Testis (tissue), 2 donors: ENCODE measurements at regions not wholly inside any gene's neighbourhood (a gene's known extent, or its start where the extent isn't known, plus 50 kb on each side); places are given as distances from the start of the nearest gene placed in this dataset.
"Not testable (repeated sequence)": the region's sequence is repeated elsewhere in the genome, so short reads cannot be mapped to it uniquely, and the experiment has no call there.

Experiments used
- POLR2A ChIP-seq: fragments of 450-650 bp; IDR thresholded peaks from one replicate; pipeline ENCODE4 v1.6.1; 2017; ENCODE audit warnings: antibody characterized with exemption, mild to moderate bottlenecking, moderate library complexity
- TF ChIP-seq, protein P1 (sequence below), 3 experiments: fragments of 450-650 bp in 2 of 3; fragments of 200-600 bp in 1 of 3; sonication (generic) in 1 of 3; IDR thresholded peaks; one replicate each; pipeline ENCODE4 v1.5.1; 2016 to 2019; ENCODE audit warnings: antibody characterized with exemption in 3 of 3, mild to moderate bottlenecking in 2 of 3, moderate library complexity in 1 of 3

DNA sequence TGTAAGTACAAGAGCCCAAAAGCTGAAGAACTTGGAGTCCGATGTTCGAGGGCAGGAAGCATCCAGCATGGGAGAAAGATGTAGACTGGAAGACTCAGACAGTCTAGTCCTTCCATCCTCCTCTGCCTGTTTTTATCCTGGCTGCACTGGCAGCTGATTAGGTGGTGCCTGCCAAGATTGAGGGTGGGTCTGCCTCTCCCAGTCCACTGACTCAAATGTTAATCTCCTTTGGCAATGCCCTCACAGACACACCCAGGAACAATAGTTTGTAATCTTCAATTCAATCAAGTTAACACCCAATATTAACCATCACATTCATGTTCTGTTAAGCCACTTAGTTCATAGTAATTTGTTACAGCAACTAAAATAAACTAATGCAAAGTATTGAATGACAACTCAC, 904.4 kb upstream of the HS3ST1 start:
- TF ChIP-seq, protein P1, sequence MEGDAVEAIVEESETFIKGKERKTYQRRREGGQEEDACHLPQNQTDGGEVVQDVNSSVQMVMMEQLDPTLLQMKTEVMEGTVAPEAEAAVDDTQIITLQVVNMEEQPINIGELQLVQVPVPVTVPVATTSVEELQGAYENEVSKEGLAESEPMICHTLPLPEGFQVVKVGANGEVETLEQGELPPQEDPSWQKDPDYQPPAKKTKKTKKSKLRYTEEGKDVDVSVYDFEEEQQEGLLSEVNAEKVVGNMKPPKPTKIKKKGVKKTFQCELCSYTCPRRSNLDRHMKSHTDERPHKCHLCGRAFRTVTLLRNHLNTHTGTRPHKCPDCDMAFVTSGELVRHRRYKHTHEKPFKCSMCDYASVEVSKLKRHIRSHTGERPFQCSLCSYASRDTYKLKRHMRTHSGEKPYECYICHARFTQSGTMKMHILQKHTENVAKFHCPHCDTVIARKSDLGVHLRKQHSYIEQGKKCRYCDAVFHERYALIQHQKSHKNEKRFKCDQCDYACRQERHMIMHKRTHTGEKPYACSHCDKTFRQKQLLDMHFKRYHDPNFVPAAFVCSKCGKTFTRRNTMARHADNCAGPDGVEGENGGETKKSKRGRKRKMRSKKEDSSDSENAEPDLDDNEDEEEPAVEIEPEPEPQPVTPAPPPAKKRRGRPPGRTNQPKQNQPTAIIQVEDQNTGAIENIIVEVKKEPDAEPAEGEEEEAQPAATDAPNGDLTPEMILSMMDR (IDR thresholded peaks at IDR 0.05) = not testable (repeated sequence)
- TF ChIP-seq POLR2A = not testable (repeated sequence)
